HEK293T (cell line): ENCODE measurements at regions not wholly inside any gene's neighbourhood (a gene's known extent, or its start where the extent isn't known, plus 50 kb on each side); places are given as distances from the start of the nearest gene placed in this dataset.
A peak's percentile ranks its signal among the peaks of the same experiment; 100 is the strongest.
"Not testable (repeated sequence)": the region's sequence is repeated elsewhere in the genome, so short reads cannot be mapped to it uniquely, and the experiment has no call there.

Source experiments
- CTCF ChIA-PET: fragments of 350-600 bp; formaldehyde crosslinking; extraction: SDS; loops from one replicate; lab custom pipeline; 2021; ENCODE audit warnings: antibody characterized with exemption, inconsistent platforms; lab: Yijun Ruan, JAX
- POLR2A ChIA-PET: fragments of 350-600 bp; formaldehyde crosslinking; extraction: SDS; loops from one replicate; lab custom pipeline; 2020; ENCODE audit warnings: antibody characterized with exemption, inconsistent platforms; lab: Yijun Ruan, JAX
- DNase-seq: peaks from one replicate; pipeline ENCODE4 v3.0.0; 2012; ENCODE audit warnings: mixed read lengths; ENCODE audit errors: extremely low spot score
- SP1 ChIP-seq: fragments of 450-650 bp; IDR thresholded peaks from 2 replicates; pipeline ENCODE4 v1.6.1; 2017
- TF ChIP-seq, protein P1 (sequence below): fragments of 450-650 bp; IDR thresholded peaks from 2 replicates; pipeline ENCODE4 v1.6.1; 2016

DNA sequence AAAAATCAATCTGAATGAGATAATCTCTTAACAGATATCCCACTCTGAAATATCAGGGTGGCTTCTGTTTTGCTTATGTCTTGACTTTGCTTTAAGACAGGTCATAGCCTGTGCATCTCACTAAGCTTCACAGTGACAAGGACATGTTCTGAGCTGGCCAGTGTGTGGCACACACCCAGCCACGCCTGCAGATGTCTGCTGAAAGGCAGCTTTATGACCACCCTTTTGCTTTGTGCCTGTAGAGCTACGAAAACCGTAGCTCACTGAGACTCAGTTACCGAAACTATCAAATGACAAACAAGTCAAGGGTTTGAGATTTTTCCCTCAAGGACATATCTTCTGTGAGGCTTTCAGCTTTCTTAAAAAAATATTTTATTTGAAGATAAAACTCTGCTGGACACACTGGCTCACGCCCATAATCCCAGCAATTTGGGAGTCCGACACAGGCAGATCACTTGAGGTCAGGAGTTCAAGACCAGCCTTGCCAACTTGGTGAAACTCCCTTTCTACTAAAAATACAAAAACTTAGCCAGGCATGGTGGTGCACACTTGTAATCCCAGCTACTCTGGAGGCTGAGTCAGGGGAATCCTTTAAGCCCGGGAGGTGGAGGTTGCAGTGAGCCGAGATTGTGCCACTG, 233.2 kb downstream of the SPATA31A1 start:
- TF ChIP-seq, protein P1, sequence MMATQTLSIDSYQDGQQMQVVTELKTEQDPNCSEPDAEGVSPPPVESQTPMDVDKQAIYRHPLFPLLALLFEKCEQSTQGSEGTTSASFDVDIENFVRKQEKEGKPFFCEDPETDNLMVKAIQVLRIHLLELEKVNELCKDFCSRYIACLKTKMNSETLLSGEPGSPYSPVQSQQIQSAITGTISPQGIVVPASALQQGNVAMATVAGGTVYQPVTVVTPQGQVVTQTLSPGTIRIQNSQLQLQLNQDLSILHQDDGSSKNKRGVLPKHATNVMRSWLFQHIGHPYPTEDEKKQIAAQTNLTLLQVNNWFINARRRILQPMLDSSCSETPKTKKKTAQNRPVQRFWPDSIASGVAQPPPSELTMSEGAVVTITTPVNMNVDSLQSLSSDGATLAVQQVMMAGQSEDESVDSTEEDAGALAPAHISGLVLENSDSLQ = peak; percentile 32; the same call in 1 of the 2 replicates
- no peak for TF ChIP-seq SP1
- no peak for DNase-seq
- ChIA-PET POLR2A (no interaction called here), CTCF (no interaction called here)

- DNase-seq, POLR2A ChIA-PET, CTCF ChIA-PET: not testable (repeated sequence)
Observed at GRCh38 chr9:39604089-39604488, 248.6 kb downstream of the SPATA31A1 start.

- CTCF ChIA-PET, POLR2A ChIA-PET, DNase-seq: not testable (repeated sequence)
Observed at GRCh38 chr9:39611449-39612231, 256.2 kb downstream of the SPATA31A1 start.

GRCh38 chr9:39616480-39616879, 261.0 kb downstream of the SPATA31A1 start:
- POLR2A ChIA-PET = not testable (repeated sequence)

GRCh38 chr9:39624048-39624447, 268.6 kb downstream of the SPATA31A1 start:
- DNase-seq, POLR2A ChIA-PET, CTCF ChIA-PET: not testable (repeated sequence)

More at GRCh38 chr9:39616480-39616879, 261.0 kb downstream of the SPATA31A1 start:
- CTCF ChIA-PET, DNase-seq: not testable (repeated sequence)

DNA sequence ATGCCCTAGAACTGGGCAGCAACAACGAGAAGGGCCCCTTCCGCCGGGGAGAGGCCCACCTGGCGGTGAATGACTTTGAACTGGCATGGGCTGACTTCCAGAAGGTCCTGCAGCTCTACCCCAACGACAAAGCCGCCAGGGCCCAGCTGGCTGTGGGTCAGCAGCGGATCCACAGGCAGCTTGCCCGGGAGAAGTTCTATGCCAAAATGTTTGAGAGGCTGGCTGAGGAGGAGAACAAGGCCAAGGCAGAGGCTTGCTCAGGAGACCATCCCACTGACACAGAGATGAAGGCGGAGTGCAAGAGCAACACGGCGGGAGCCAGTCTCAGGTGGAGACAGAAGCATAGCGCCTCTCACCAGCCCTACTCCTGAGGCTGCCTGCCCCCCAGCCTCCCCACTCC, 276.6 kb downstream of the SPATA31A1 start:
- POLR2A ChIA-PET, CTCF ChIA-PET, DNase-seq: not testable (repeated sequence)

DNA sequence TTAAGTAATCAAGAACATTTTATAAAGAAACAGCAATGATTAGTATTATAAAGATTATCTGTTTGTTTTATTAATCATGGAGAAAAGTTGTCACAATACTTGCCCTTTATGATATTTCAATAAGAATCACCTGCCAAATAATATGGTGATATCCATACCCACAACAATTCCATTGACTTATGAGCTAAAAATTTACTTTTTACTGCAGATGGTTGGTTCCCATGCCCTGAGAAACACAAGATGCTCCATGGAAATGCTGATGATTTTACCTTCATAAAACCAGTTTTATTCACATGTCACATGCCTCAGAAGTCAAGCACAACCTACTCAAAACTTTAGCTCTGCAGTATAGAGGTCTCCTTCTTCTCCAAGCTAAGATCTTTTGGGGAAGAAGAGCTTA, 293.6 kb downstream of the SPATA31A1 start:
- POLR2A ChIA-PET, CTCF ChIA-PET, DNase-seq: not testable (repeated sequence)

DNA sequence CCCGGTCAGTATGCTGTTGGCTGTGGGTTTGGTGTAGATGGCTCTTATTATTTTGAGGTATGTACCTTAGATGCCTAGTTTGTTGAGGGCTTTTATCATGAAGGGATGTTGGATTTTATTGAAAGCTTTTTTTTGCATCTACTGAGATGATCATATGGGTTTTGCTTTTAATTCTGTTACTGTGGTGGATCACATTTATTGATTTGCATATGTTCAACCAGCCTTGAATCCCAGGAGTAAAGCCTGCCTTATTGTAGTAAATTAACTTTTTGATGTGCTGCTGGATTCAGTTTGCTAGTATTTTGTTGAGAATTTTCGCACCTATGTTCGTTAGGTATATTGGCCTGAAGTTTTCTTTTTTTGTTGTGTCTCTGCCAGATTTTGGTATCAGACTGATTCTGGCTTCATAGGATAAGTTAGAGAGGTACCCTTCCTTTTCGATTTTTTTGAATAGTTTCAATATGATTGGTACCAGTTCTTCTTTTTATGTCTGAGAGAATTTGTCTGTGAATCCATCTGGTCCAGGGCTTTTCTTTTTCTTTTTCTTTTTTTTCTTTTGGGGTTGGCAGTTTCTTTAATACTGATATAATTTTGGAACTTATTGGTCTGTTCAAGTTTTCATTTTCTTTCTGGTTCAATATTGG, 301.6 kb downstream of the SPATA31A1 start:
- POLR2A ChIA-PET, CTCF ChIA-PET, DNase-seq: not testable (repeated sequence)

DNA sequence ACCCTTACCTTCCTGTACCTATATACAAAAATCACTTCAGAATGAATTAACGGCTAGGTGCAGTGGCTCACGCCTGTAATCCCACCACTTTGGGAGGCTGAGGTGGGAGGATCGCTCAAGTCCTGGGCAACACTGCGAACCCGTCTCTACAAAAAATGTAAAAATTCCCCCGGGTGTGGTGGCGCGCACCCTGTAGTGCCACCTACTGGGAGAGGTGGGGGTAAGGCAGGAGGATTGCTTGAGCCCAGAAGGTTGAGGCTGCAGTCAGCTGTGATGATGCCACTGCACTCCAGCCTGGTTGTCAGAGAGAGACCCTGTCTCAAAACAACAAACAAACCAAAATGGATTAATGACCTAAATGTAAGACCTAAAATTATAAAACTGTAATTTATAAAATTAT, 307.6 kb downstream of the SPATA31A1 start:
- CTCF ChIA-PET, DNase-seq, POLR2A ChIA-PET: not testable (repeated sequence)

GRCh38 chr9:39663713-39664112, 308.2 kb downstream of the SPATA31A1 start:
- DNase-seq, POLR2A ChIA-PET, CTCF ChIA-PET: not testable (repeated sequence)

GRCh38 chr9:39665020-39665419, 309.6 kb downstream of the SPATA31A1 start:
- POLR2A ChIA-PET, CTCF ChIA-PET, DNase-seq: not testable (repeated sequence)

GRCh38 chr9:39674437-39675210, 319.2 kb downstream of the SPATA31A1 start:
- CTCF ChIA-PET, DNase-seq, POLR2A ChIA-PET: not testable (repeated sequence)

DNA sequence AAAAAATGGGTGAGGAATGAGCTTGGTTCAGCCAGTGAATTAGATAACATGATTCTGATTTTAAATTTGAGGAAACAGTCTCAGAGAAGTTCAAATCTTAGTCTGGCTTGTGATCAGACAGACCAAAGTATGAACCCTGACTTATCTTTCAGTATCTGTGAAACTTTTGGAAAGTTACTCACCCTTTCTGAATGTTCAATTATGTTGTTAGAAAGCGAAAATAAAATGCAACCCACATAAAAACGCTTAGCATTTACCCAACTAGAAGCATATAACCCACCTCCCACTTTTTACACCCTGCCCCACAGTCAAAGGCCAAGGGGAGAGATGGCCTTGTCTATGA, 319.7 kb downstream of the SPATA31A1 start:
- CTCF ChIA-PET, DNase-seq, POLR2A ChIA-PET: not testable (repeated sequence)

DNA sequence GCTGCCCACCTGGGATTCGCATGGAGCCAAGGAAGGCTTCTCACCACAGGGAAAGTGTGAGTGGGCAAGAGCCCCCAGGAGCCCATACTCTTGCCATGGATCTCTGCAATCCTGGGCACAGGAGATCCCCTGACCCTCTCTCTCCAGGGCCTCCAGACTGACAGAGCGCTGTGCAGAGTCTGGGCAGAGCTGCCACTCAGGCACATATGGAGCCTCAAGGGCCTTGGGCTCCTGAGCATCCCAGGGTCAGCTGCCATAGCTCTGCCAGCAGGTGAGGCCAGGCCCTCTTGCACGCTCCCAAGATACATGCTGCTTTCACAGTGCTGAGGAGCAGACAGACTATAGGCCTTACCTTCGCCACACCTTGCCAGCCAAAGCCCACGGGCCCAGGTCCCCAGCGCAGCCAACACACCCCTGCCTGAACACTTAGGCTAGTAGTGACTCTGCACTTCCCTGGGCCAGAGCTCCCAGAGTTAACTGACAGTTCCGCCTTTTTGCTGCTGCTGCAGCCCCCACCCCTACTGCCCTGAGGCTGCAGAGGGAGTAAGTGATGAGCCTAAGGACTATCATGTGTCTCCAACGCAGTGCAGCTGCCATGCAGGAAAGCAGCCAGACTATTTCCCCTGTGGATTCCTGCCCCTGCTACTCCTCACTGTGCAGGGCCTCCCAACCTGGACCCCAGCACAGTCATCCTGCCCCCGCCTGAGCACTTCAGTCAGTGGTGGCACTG, 323.2 kb downstream of the SPATA31A1 start:
- POLR2A ChIA-PET, CTCF ChIA-PET, DNase-seq: not testable (repeated sequence)

DNA sequence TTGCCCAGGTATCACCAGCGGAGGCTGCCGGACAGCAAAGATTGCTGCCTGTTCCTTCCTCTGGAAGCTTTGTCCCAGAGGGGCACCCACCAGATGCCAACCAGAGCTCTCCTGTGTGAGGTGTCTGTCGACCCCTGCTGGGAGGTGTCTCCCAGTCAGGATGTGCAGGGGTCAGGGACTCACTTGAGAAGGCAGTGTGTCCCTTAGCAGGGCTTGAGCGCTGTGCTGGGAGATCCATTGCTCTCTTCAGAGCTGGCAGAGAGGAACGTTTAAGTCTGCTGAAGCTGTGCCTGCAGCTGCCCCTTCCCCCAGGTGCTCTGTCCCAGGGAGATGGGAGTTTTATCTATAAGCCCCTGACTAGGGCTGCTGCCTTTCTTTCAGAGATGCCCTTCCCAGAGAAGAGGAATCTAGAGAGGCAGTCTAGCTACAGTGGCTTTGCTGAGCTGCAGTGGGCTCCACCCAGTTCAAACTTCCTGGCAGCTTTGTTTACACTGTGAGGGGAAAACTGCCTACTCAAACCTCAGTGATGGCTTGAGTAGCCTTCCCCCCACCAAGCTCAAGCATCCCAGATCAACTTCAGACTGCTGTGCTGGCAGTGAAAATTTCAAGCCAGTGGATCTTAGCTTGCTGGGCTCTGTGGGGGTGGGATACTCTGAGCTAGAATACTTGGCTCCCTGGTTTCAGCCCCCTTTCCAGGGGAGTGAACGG, 325.4 kb downstream of the SPATA31A1 start:
- CTCF ChIA-PET, POLR2A ChIA-PET, DNase-seq: not testable (repeated sequence)

DNA sequence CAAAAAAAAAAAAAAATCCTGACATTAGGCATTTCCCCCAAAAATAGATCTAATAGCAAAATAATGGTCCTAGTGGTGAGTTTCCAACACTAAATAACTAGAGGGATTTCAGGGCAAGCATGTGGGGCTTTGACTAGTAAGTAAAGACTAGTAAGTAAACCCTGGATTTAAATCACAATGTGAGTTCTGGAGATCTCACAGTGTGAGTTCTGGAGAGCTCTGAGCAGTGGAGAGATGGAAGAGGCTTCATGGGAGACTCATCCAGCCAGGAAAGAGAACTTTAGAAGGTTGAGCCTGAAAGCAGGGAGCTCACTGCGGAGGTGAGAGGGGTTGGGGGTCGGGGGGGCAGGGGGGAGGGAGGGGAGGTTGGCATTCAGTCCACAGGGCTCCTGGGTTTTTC, 373.4 kb downstream of the SPATA31A1 start:
- CTCF ChIA-PET, DNase-seq, POLR2A ChIA-PET: not testable (repeated sequence)
